ENCODE measurements at regions not wholly inside any gene's neighbourhood (a gene's known extent, or its start where the extent isn't known, plus 50 kb on each side); places are given as distances from the start of the nearest gene placed in this dataset.

GRCh38 chr2:53484531-53484930 lies 283.1 kb upstream of the CHAC2 start:
- no peak for DNase-seq
- Mint-ChIP-seq H3K27me3 (peaks cover 7% of the 10 kb centered on the region), H3K4me1 (no peaks in the 10 kb centered on the region), H3K4me3 (no peak overlapping the region), H3K9me3 (peaks cover 4 to 7% of the 10 kb centered on the region in 2 donors), H3K27ac (no peak overlapping the region)
- ATAC-seq: no peak

GRCh38 chr2:53477517-53477916 lies 290.1 kb upstream of the CHAC2 start:
- Mint-ChIP-seq H3K4me3 (no peak overlapping the region), H3K9me3 (peaks cover 3 to 5% of the 10 kb centered on the region in 2 donors), H3K27ac (no peak overlapping the region), H3K27me3 (peaks cover 5% of the 10 kb centered on the region), H3K4me1 (no peaks in the 10 kb centered on the region)
- no peak for ATAC-seq
- DNase-seq: no peak

GRCh38 chr2:53476834-53477233 lies 290.8 kb upstream of the CHAC2 start:
- no peak for ATAC-seq

GRCh38 chr2:53475766-53476165 lies 291.8 kb upstream of the CHAC2 start:
- H3K9me3 Mint-ChIP-seq: no peaks in the 10 kb centered on the region
- no peak for ATAC-seq
- no peak for DNase-seq
- H3K27ac Mint-ChIP-seq: no peak overlapping the region
- H3K4me1 Mint-ChIP-seq: no peaks in the 10 kb centered on the region
- H3K27me3 Mint-ChIP-seq: no peaks in the 10 kb centered on the region
- H3K4me3 Mint-ChIP-seq: no peak overlapping the region

More at GRCh38 chr2:53476834-53477233, 290.8 kb upstream of the CHAC2 start:
- H3K27ac Mint-ChIP-seq: no peak overlapping the region
- H3K27me3 Mint-ChIP-seq: no peaks in the 10 kb centered on the region
- no peak for DNase-seq
- H3K9me3 Mint-ChIP-seq: no peaks in the 10 kb centered on the region
- H3K4me3 Mint-ChIP-seq: no peak overlapping the region
- no peaks in the 10 kb centered on the region for H3K4me1 Mint-ChIP-seq

GRCh38 chr2:53475321-53475720 lies 292.3 kb upstream of the CHAC2 start:
- no peaks in the 10 kb centered on the region for H3K9me3 Mint-ChIP-seq
- no peak overlapping the region for H3K4me3 Mint-ChIP-seq
- no peaks in the 10 kb centered on the region for H3K27me3 Mint-ChIP-seq
- H3K27ac Mint-ChIP-seq: peak overlapping the region in 1 of 2 donors; percentile 21
- ATAC-seq: no peak
- H3K4me1 Mint-ChIP-seq: no peaks in the 10 kb centered on the region
- DNase-seq: no peak

GRCh38 chr2:53474914-53475313 lies 292.7 kb upstream of the CHAC2 start:
- Mint-ChIP-seq H3K9me3 (no peaks in the 10 kb centered on the region), H3K4me1 (no peaks in the 10 kb centered on the region), H3K4me3 (no peak overlapping the region)

GRCh38 chr2:53473775-53474311 lies 293.8 kb upstream of the CHAC2 start:
- ATAC-seq (no peak), DNase-seq (no peak)
- no peak overlapping the region for H3K27ac Mint-ChIP-seq
- no peaks in the 10 kb centered on the region for H3K4me1 Mint-ChIP-seq
- no peak overlapping the region for H3K4me3 Mint-ChIP-seq
- H3K27me3 Mint-ChIP-seq: no peaks in the 10 kb centered on the region
- H3K9me3 Mint-ChIP-seq: no peaks in the 10 kb centered on the region

More at GRCh38 chr2:53474914-53475313, 292.7 kb upstream of the CHAC2 start:
- peak overlapping the region in 1 of 2 donors; percentile 21 for H3K27ac Mint-ChIP-seq
- DNase-seq (no peak), ATAC-seq (no peak)
- H3K27me3 Mint-ChIP-seq: no peaks in the 10 kb centered on the region

- no peak for DNase-seq
- Mint-ChIP-seq H3K9me3 (no peaks in the 10 kb centered on the region), H3K4me1 (no peaks in the 10 kb centered on the region), H3K27ac (no peak overlapping the region), H3K4me3 (no peak overlapping the region), H3K27me3 (no peaks in the 10 kb centered on the region)
- no peak for ATAC-seq
Observed at GRCh38 chr2:53473236-53473635, 294.4 kb upstream of the CHAC2 start.

GRCh38 chr2:53467467-53468180 lies 300.0 kb upstream of the CHAC2 start:
- Mint-ChIP-seq H3K4me3 (no peak overlapping the region), H3K9me3 (no peaks in the 10 kb centered on the region), H3K4me1 (no peaks in the 10 kb centered on the region), H3K27me3 (no peaks in the 10 kb centered on the region), H3K27ac (peak overlapping the region in 1 of 2 donors; percentile 57)
- ATAC-seq (no peak), DNase-seq (no peak)

- Mint-ChIP-seq H3K4me1 (no peaks in the 10 kb centered on the region), H3K4me3 (no peak overlapping the region), H3K27me3 (no peaks in the 10 kb centered on the region), H3K27ac (no peak overlapping the region), H3K9me3 (peaks cover 0 to 8% of the 10 kb centered on the region in 2 donors)
- ATAC-seq: no peak
- no peak for DNase-seq
Observed at GRCh38 chr2:53463806-53464726, 303.5 kb upstream of the CHAC2 start.

- Mint-ChIP-seq H3K4me3 (no peak overlapping the region), H3K9me3 (peaks cover 0 to 8% of the 10 kb centered on the region in 2 donors), H3K27ac (no peak overlapping the region), H3K27me3 (no peaks in the 10 kb centered on the region), H3K4me1 (no peaks in the 10 kb centered on the region)
- no peak for ATAC-seq
- DNase-seq: no peak
Observed at GRCh38 chr2:53460937-53461336, 306.7 kb upstream of the CHAC2 start.

- DNase-seq (no peak), ATAC-seq (no peak)
- peaks cover 0 to 10% of the 10 kb centered on the region in 2 donors for H3K9me3 Mint-ChIP-seq
- H3K4me1 Mint-ChIP-seq: no peaks in the 10 kb centered on the region
- H3K27ac Mint-ChIP-seq: no peak overlapping the region
- no peak overlapping the region for H3K4me3 Mint-ChIP-seq
- no peaks in the 10 kb centered on the region for H3K27me3 Mint-ChIP-seq
Observed at GRCh38 chr2:53460347-53460746, 307.3 kb upstream of the CHAC2 start.

- ATAC-seq (no peak), DNase-seq (no peak)
- H3K27ac Mint-ChIP-seq: no peak overlapping the region
- no peaks in the 10 kb centered on the region for H3K27me3 Mint-ChIP-seq
- no peaks in the 10 kb centered on the region for H3K4me1 Mint-ChIP-seq
- no peak overlapping the region for H3K4me3 Mint-ChIP-seq
- H3K9me3 Mint-ChIP-seq: peaks cover 0 to 15% of the 10 kb centered on the region in 2 donors
Observed at GRCh38 chr2:53455094-53455493, 312.5 kb upstream of the CHAC2 start.

- H3K4me3 Mint-ChIP-seq: no peak overlapping the region
- no peak overlapping the region for H3K27ac Mint-ChIP-seq
- no peaks in the 10 kb centered on the region for H3K4me1 Mint-ChIP-seq
- H3K9me3 Mint-ChIP-seq: peaks cover 0 to 8% of the 10 kb centered on the region in 2 donors
- DNase-seq (no peak), ATAC-seq (no peak)
- H3K27me3 Mint-ChIP-seq: no peaks in the 10 kb centered on the region
Observed at GRCh38 chr2:53452957-53453748, 314.5 kb upstream of the CHAC2 start.

GRCh38 chr2:53452400-53452799 lies 315.2 kb upstream of the CHAC2 start:
- Mint-ChIP-seq H3K4me1 (no peaks in the 10 kb centered on the region), H3K27me3 (peaks cover 4% of the 10 kb centered on the region), H3K4me3 (no peak overlapping the region), H3K27ac (no peak overlapping the region), H3K9me3 (peaks cover 0 to 8% of the 10 kb centered on the region in 2 donors)
- ATAC-seq (no peak), DNase-seq (no peak)

Data from stimulated activated naive CD8-positive, alpha-beta T cell treated with anti-CD3 and anti-CD28 coated beads, Interleukin-15, amount 100 ng/mL, for 72 hours (primary cell).